CD4-positive, alpha-beta T cell treated with Interleukin-1 beta for 1 hour (primary cell): ENCODE measurements at regions not wholly inside any gene's neighbourhood (a gene's known extent, or its start where the extent isn't known, plus 50 kb on each side); places are given as distances from the start of the nearest gene placed in this dataset.
"Not testable (repeated sequence)": the region's sequence is repeated elsewhere in the genome, so short reads cannot be mapped to it uniquely, and the experiment has no call there.

Experiments used
- DNase-seq, 2 donors: peaks; one replicate each; pipeline ENCODE4 v3.0.0-alpha.2; 2020 to 2022

- DNase-seq, result no peak
These were observed 98.4 kb upstream of the TARDBP start for GRCh38 chr1:10914056-10914455.

GRCh38 chr1:10915594-10915993, 96.9 kb upstream of the TARDBP start:
- no peak for DNase-seq

GRCh38 chr1:10916311-10916710, 96.1 kb upstream of the TARDBP start:
- DNase-seq, result no peak

- DNase-seq, result no peak
These were observed 95.5 kb upstream of the TARDBP start for GRCh38 chr1:10916991-10917390.

- peak; percentile 7 to 22 for DNase-seq
These were observed 94.7 kb upstream of the TARDBP start for GRCh38 chr1:10917513-10918454.

- no peak for DNase-seq
These were observed 93.9 kb upstream of the TARDBP start for GRCh38 chr1:10918531-10918930.

GRCh38 chr1:10920063-10920626, 92.3 kb upstream of the TARDBP start:
- DNase-seq, result no peak

GRCh38 chr1:10922315-10923060, 90.0 kb upstream of the TARDBP start:
- not testable (repeated sequence) for DNase-seq

GRCh38 chr1:10924030-10924429, 88.4 kb upstream of the TARDBP start:
- DNase-seq, result no peak

- no peak for DNase-seq
These were observed 83.8 kb upstream of the TARDBP start for GRCh38 chr1:10928654-10929053.

GRCh38 chr1:10932088-10932487, 80.4 kb upstream of the TARDBP start:
- peak in 1 of 2 donors; percentile 21 for DNase-seq

- no peak for DNase-seq
These were observed 78.2 kb upstream of the TARDBP start for GRCh38 chr1:10934150-10934818.

- DNase-seq, result no peak
These were observed 77.2 kb upstream of the TARDBP start for GRCh38 chr1:10935246-10935645.

GRCh38 chr1:10935724-10936123, 76.7 kb upstream of the TARDBP start:
- DNase-seq, result no peak

- DNase-seq, result no peak
These were observed 75.2 kb upstream of the TARDBP start for GRCh38 chr1:10936998-10937901.

- no peak for DNase-seq
These were observed 73.6 kb upstream of the TARDBP start for GRCh38 chr1:10938741-10939417.

- peak in 1 of 2 donors; percentile 12 for DNase-seq
These were observed 72.6 kb upstream of the TARDBP start for GRCh38 chr1:10939654-10940450.

- no peak for DNase-seq
These were observed 72.0 kb upstream of the TARDBP start for GRCh38 chr1:10940451-10940804.

- no peak for DNase-seq
These were observed 71.6 kb upstream of the TARDBP start for GRCh38 chr1:10940838-10941237.

GRCh38 chr1:10941891-10942541, 70.4 kb upstream of the TARDBP start:
- peak; percentile 46 to 59 for DNase-seq
